NCI-H1930 (cell line): ENCODE measurements at regions not wholly inside any gene's neighbourhood (a gene's known extent, or its start where the extent isn't known, plus 50 kb on each side); places are given as distances from the start of the nearest gene placed in this dataset.

ENCODE experiments used
- DNase-seq, 2 experiments: peaks; one replicate each; lab custom pipeline; 2025; lab: John Stamatoyannopoulos, UW

- no peak for DNase-seq
These were observed 566.9 kb downstream of the TCERG1L start for GRCh38 chr10:130744631-130745030.

- no peak for DNase-seq
These were observed 566.3 kb downstream of the TCERG1L start for GRCh38 chr10:130745251-130745650.

GRCh38 chr10:130745821-130746220, 565.7 kb downstream of the TCERG1L start:
- no peak for DNase-seq

GRCh38 chr10:130746311-130746710, 565.2 kb downstream of the TCERG1L start:
- no peak for DNase-seq

- no peak for DNase-seq
These were observed 564.2 kb downstream of the TCERG1L start for GRCh38 chr10:130747356-130747755.

GRCh38 chr10:130747946-130748345, 563.6 kb downstream of the TCERG1L start:
- no peak for DNase-seq

GRCh38 chr10:130748409-130749057, 563.0 kb downstream of the TCERG1L start:
- DNase-seq = no peak

- no peak for DNase-seq
These were observed 561.6 kb downstream of the TCERG1L start for GRCh38 chr10:130749911-130750310.

GRCh38 chr10:130750441-130750840, 561.1 kb downstream of the TCERG1L start:
- DNase-seq = no peak

- DNase-seq = no peak
These were observed 560.2 kb downstream of the TCERG1L start for GRCh38 chr10:130751106-130751840.

- no peak for DNase-seq
These were observed 559.7 kb downstream of the TCERG1L start for GRCh38 chr10:130751851-130752250.

- no peak for DNase-seq
These were observed 554.9 kb downstream of the TCERG1L start for GRCh38 chr10:130756651-130757050.

GRCh38 chr10:130757271-130757670, 554.2 kb downstream of the TCERG1L start:
- no peak for DNase-seq

- DNase-seq = no peak
These were observed 553.6 kb downstream of the TCERG1L start for GRCh38 chr10:130757821-130758489.

- no peak for DNase-seq
These were observed 553.0 kb downstream of the TCERG1L start for GRCh38 chr10:130758529-130758928.

GRCh38 chr10:130761032-130761575, 550.4 kb downstream of the TCERG1L start:
- DNase-seq = no peak

- no peak for DNase-seq
These were observed 549.7 kb downstream of the TCERG1L start for GRCh38 chr10:130761788-130762301.

- no peak for DNase-seq
These were observed 549.0 kb downstream of the TCERG1L start for GRCh38 chr10:130762491-130762890.

- DNase-seq = no peak
These were observed 548.5 kb downstream of the TCERG1L start for GRCh38 chr10:130763071-130763470.

- DNase-seq = no peak
These were observed 548.0 kb downstream of the TCERG1L start for GRCh38 chr10:130763491-130763890.

- DNase-seq = no peak
These were observed 546.9 kb downstream of the TCERG1L start for GRCh38 chr10:130764651-130765050.

GRCh38 chr10:130766071-130766470, 545.5 kb downstream of the TCERG1L start:
- no peak for DNase-seq
